SK-N-SH (cell line): ENCODE measurements at regions not wholly inside any gene's neighbourhood (a gene's known extent, or its start where the extent isn't known, plus 50 kb on each side); places are given as distances from the start of the nearest gene placed in this dataset.

Source experiments
- CTCF ChIA-PET: fragments of 300-600, 350-600 bp; formaldehyde crosslinking; extraction: SDS; loops from one replicate; lab custom pipeline; 2021; lab: Yijun Ruan, JAX
- POLR2A ChIA-PET: fragments of 350-600 bp; sonication (Branson Sonifier 250); formaldehyde crosslinking; extraction: SDS; loops from one replicate; lab custom pipeline; 2020; ENCODE audit warnings: antibody characterized with exemption, inconsistent platforms; lab: Yijun Ruan, JAX
- DNase-seq: peaks from one replicate; pipeline ENCODE4 v3.0.0; 2012
- H2AFZ ChIP-seq: fragments of 200-600 bp; sonication (generic); 2 replicates; pipeline ENCODE4 v1.8.1; 2016; ENCODE audit warnings: antibody characterized with exemption, mild to moderate bottlenecking, low read depth
- H3F3A ChIP-seq: fragments of 200-600 bp; sonication (generic); replicated peaks from 2 replicates; pipeline ENCODE3; 2016; ENCODE audit warnings: antibody characterized with exemption, mild to moderate bottlenecking; ENCODE audit not compliant: insufficient read depth
- H3K27ac ChIP-seq, 2 experiments: fragments of 200-500 bp in 1 of 2; fragments of 200-600 bp in 1 of 2; sonication (Bioruptor generic) in 1 of 2; sonication (generic), shearing (Covaris generic) in 1 of 2; 2 replicates each; pipeline versions ENCODE4 v1.5.1 to v1.6.1; 2014 to 2016; ENCODE audit warnings: low read depth in 2 of 2, inconsistent platforms in 1 of 2, low read length in 1 of 2, mild to moderate bottlenecking in 1 of 2, mixed read lengths in 1 of 2
- H3K27me3 ChIP-seq: fragments of 200-600 bp; sonication (generic), shearing (Covaris generic); 2 replicates; pipeline ENCODE4 v1.6.1; 2016; ENCODE audit warnings: mixed run types; ENCODE audit not compliant: insufficient read depth
- H3K36me3 ChIP-seq, 2 experiments: fragments of 200-500 bp in 1 of 2; fragments of 200-600 bp in 1 of 2; sonication (Bioruptor generic) in 1 of 2; sonication (generic) in 1 of 2; replicated peaks in 1 of 2; 2 replicates each; pipeline versions ENCODE3 to v1.5.1; 2014 to 2016; ENCODE audit warnings: low read length in 1 of 2, mild to moderate bottlenecking in 1 of 2; ENCODE audit not compliant: insufficient read depth in 2 of 2, control insufficient read depth in 1 of 2
- H3K4me1 ChIP-seq, 2 experiments: fragments of 200-500 bp in 1 of 2; fragments of 200-600 bp in 1 of 2; sonication (Bioruptor generic) in 1 of 2; sonication (generic), shearing (Covaris generic) in 1 of 2; 2 replicates each; pipeline versions ENCODE4 v1.5.1 to v1.6.1; 2014 to 2016; ENCODE audit warnings: low read depth in 1 of 2, low read length in 1 of 2, mixed run types in 1 of 2; ENCODE audit not compliant: insufficient read depth in 2 of 2, control insufficient read depth in 1 of 2
- H3K4me2 ChIP-seq: fragments of 200-600 bp; sonication (generic), shearing (Covaris generic); 2 replicates; pipeline ENCODE4 v1.6.1; 2017; ENCODE audit warnings: mixed run types
- H3K4me3 ChIP-seq, 2 experiments: fragments of 200-500 bp in 1 of 2; fragments of 200-600 bp in 1 of 2; sonication (Bioruptor generic) in 1 of 2; sonication (generic), shearing (Covaris generic) in 1 of 2; 2 replicates each; pipeline versions ENCODE4 v1.5.1 to v1.8.1; 2014 to 2016; ENCODE audit warnings: low read depth in 2 of 2, inconsistent platforms in 1 of 2, low read length in 1 of 2, mild to moderate bottlenecking in 1 of 2, mixed read lengths in 1 of 2, moderate library complexity in 1 of 2
- H3K79me2 ChIP-seq: fragments of 200-600 bp; sonication (generic); 2 replicates; pipeline ENCODE4 v1.8.1; 2017; ENCODE audit warnings: mild to moderate bottlenecking; ENCODE audit not compliant: insufficient read depth
- H3K9ac ChIP-seq: fragments of 200-600 bp; sonication (generic); 2 replicates; pipeline ENCODE4 v1.6.1; 2017; ENCODE audit warnings: mixed run types
- H3K9me2 ChIP-seq: fragments of 200-600 bp; sonication (generic); 2 replicates; pipeline ENCODE4 v1.6.1; 2017; ENCODE audit warnings: mixed run types
- H3K9me3 ChIP-seq: fragments of 200-600 bp; sonication (generic); 2 replicates; pipeline ENCODE4 v1.6.1; 2017; ENCODE audit warnings: mixed run types, mild to moderate bottlenecking, moderate library complexity
- H4K20me1 ChIP-seq: fragments of 200-600 bp; sonication (generic); 2 replicates; pipeline ENCODE4 v1.6.1; 2017; ENCODE audit warnings: mild to moderate bottlenecking, mixed run types; ENCODE audit not compliant: insufficient read depth
- CHD2 ChIP-seq: fragments of 150-350 bp; IDR thresholded peaks from 2 replicates; pipeline ENCODE4 v1.6.1; 2018; ENCODE audit warnings: low read length; ENCODE audit not compliant: partially characterized antibody
- JUND ChIP-seq: IDR thresholded peaks from 2 replicates; pipeline ENCODE4 v1.4.0; 2012
- MEF2A ChIP-seq: IDR thresholded peaks from 2 replicates; pipeline ENCODE4 v1.4.0; 2012; ENCODE audit warnings: low read depth, borderline replicate concordance
- MXI1 ChIP-seq: IDR thresholded peaks from 2 replicates; pipeline ENCODE4 v1.6.1; 2012; ENCODE audit warnings: mild to moderate bottlenecking, low read depth, low read length, improper control_type of control experiment
- RCOR1 ChIP-seq: fragments of 150-350 bp; IDR thresholded peaks from 2 replicates; pipeline ENCODE4 v1.6.1; 2017; ENCODE audit warnings: antibody characterized with exemption, low read length
- SIN3A ChIP-seq: IDR thresholded peaks from 2 replicates; pipeline ENCODE4 v1.6.1; 2012; ENCODE audit warnings: low read depth, mild to moderate bottlenecking, low read length, moderate library complexity, borderline replicate concordance
- WGBS: methylation state at CpG from one replicate; pipeline ENCODE4 v1.1.6; 2017; ENCODE audit warnings: low lambda C conversion rate; 5-methylcytosine and 5-hydroxymethylcytosine counted together
- TF ChIP-seq, protein P1 (sequence below): IDR thresholded peaks from 2 replicates; pipeline ENCODE4 v1.6.1; 2012; ENCODE audit warnings: mild to moderate bottlenecking, low read depth, low read length, moderate library complexity
- TF ChIP-seq, protein P2 (sequence below): IDR thresholded peaks from 2 replicates; pipeline ENCODE4 v1.4.0; 2012; ENCODE audit warnings: low read depth, borderline replicate concordance
- TF ChIP-seq, protein P3 (sequence below): fragments of 150-350 bp; IDR thresholded peaks from 2 replicates; pipeline ENCODE4 v1.6.1; 2016; ENCODE audit warnings: mild to moderate bottlenecking, low read depth, low read length

- TF ChIP-seq, protein P1, sequence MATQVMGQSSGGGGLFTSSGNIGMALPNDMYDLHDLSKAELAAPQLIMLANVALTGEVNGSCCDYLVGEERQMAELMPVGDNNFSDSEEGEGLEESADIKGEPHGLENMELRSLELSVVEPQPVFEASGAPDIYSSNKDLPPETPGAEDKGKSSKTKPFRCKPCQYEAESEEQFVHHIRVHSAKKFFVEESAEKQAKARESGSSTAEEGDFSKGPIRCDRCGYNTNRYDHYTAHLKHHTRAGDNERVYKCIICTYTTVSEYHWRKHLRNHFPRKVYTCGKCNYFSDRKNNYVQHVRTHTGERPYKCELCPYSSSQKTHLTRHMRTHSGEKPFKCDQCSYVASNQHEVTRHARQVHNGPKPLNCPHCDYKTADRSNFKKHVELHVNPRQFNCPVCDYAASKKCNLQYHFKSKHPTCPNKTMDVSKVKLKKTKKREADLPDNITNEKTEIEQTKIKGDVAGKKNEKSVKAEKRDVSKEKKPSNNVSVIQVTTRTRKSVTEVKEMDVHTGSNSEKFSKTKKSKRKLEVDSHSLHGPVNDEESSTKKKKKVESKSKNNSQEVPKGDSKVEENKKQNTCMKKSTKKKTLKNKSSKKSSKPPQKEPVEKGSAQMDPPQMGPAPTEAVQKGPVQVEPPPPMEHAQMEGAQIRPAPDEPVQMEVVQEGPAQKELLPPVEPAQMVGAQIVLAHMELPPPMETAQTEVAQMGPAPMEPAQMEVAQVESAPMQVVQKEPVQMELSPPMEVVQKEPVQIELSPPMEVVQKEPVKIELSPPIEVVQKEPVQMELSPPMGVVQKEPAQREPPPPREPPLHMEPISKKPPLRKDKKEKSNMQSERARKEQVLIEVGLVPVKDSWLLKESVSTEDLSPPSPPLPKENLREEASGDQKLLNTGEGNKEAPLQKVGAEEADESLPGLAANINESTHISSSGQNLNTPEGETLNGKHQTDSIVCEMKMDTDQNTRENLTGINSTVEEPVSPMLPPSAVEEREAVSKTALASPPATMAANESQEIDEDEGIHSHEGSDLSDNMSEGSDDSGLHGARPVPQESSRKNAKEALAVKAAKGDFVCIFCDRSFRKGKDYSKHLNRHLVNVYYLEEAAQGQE: no peak
- TF ChIP-seq SIN3A: no peak
- TF ChIP-seq, protein P2, sequence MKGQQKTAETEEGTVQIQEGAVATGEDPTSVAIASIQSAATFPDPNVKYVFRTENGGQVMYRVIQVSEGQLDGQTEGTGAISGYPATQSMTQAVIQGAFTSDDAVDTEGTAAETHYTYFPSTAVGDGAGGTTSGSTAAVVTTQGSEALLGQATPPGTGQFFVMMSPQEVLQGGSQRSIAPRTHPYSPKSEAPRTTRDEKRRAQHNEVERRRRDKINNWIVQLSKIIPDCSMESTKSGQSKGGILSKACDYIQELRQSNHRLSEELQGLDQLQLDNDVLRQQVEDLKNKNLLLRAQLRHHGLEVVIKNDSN: no peak
Observed at GRCh38 chr11:133693110-133693509, 152.2 kb downstream of the SPATA19 start (continued).

DNA sequence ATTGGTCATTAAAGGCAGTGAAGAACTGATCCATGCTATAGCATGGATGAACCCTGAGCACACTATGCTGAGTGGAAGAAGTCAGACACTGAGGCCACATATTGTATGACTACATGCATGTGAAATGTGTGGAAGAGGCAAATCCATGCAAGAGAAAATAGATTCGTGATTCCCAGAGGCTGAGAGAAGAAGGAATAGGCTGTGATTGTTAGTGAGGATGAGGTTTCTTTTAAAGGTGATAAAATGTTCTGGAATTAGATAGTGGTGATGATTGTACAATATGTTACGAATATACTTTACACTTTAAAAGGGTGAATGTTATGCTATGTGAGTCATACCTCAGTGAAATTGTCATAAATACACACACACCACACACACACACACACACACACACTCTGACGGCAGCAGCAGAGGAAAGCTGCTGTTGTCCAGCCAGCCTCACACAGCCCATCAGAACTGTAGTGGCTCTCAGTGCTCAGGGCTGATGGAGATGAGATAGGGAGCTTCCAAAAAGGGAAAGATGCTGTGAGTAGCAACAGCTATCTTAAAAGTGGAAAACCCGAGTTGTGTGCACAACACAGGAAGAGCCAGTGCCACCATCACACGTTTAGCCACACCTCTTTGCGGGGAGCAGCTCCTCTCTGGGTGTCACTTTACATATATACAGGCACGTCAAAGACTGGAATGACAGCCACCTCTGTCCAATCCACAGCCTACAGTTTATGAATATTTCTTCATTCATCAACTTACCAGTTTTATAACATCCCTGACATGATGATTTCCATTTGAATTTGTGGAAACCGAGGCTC lies 153.0 kb downstream of the SPATA19 start:
- no peaks in the 10 kb centered on the region for H3K79me2 ChIP-seq
- TF ChIP-seq, protein P1: no peak
- TF ChIP-seq MXI1 (no peak), MEF2A (no peak), JUND (no peak), CHD2 (no peak), RCOR1 (no peak), SIN3A (no peak)
- TF ChIP-seq, protein P3, sequence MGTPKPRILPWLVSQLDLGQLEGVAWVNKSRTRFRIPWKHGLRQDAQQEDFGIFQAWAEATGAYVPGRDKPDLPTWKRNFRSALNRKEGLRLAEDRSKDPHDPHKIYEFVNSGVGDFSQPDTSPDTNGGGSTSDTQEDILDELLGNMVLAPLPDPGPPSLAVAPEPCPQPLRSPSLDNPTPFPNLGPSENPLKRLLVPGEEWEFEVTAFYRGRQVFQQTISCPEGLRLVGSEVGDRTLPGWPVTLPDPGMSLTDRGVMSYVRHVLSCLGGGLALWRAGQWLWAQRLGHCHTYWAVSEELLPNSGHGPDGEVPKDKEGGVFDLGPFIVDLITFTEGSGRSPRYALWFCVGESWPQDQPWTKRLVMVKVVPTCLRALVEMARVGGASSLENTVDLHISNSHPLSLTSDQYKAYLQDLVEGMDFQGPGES: no peak
- TF ChIP-seq, all 33 proteins: peak for 0
- ChIA-PET CTCF (interaction anchor here (1.3 kb wide), 1 partner anchor 15 kb away, joined by 3 read pairs; no protein-coding TSS in a partner anchor), POLR2A (no interaction called here)
- no peaks in the 10 kb centered on the region for H3F3A ChIP-seq
- H3K27ac ChIP-seq: no peak overlapping the region
- no peak overlapping the region for H2AFZ ChIP-seq
- no peaks in the 10 kb centered on the region for H3K36me3 ChIP-seq
- DNase-seq: no peak
- H3K4me2 ChIP-seq: no peak overlapping the region
- H3K4me1 ChIP-seq: no peaks in the 10 kb centered on the region
- WGBS: 22% methylated on average over 8 of the region's 8 CpGs
- no peaks in the 10 kb centered on the region for H4K20me1 ChIP-seq
- no peaks in the 10 kb centered on the region for H3K27me3 ChIP-seq
- H3K9me3 ChIP-seq: peaks cover 11% of the 10 kb centered on the region
- no peak overlapping the region for H3K4me3 ChIP-seq
- no peak overlapping the region for H3K9ac ChIP-seq
- no peaks in the 10 kb centered on the region for H3K9me2 ChIP-seq
